WERI-Rb-1 (cell line): ENCODE measurements at regions not wholly inside any gene's neighbourhood (a gene's known extent, or its start where the extent isn't known, plus 50 kb on each side); places are given as distances from the start of the nearest gene placed in this dataset.

Source experiments
- DNase-seq: peaks from one replicate; pipeline ENCODE4 v3.0.0-alpha.2; 2020
- H3K27ac ChIP-seq: fragments of 250-450 bp; sonication (Bioruptor Pico); 2 replicates; pipeline ENCODE4 v1.5.1; 2020; ENCODE audit warnings: mild to moderate bottlenecking, moderate library complexity
- H3K27me3 ChIP-seq: fragments of 250-450 bp; sonication (Bioruptor Pico); 2 replicates; pipeline ENCODE4 v1.5.1; 2021; ENCODE audit warnings: mild to moderate bottlenecking, low read depth, moderate library complexity; ENCODE audit not compliant: insufficient read depth, severe bottlenecking
- H3K36me3 ChIP-seq: fragments of 250-450 bp; sonication (Bioruptor Pico); 2 replicates; pipeline ENCODE4 v1.5.1; 2020; ENCODE audit warnings: mild to moderate bottlenecking, moderate library complexity
- H3K4me3 ChIP-seq: 2 replicates; pipeline ENCODE4 v1.5.1; 2011; ENCODE audit warnings: low read depth, mild to moderate bottlenecking, control low read depth, low read length
- H3K9me3 ChIP-seq: fragments of 250-450 bp; sonication (Bioruptor Pico); 2 replicates; pipeline ENCODE4 v1.5.1; 2021; ENCODE audit warnings: mild to moderate bottlenecking, moderate library complexity; ENCODE audit not compliant: severe bottlenecking
- CTCF ChIP-seq: IDR thresholded peaks from 2 replicates; pipeline ENCODE4 v1.5.1; 2011; ENCODE audit warnings: low read depth, mild to moderate bottlenecking, control low read depth, inconsistent platforms, low read length

- Histone ChIP-seq H3K4me3 (no peak overlapping the region), H3K27ac (no peak overlapping the region), H3K36me3 (no peaks in the 10 kb centered on the region), H3K27me3 (peaks cover 58% of the 10 kb centered on the region), H3K9me3 (no peaks in the 10 kb centered on the region)
- no peak for DNase-seq
- TF ChIP-seq CTCF, result no peak
Observed at GRCh38 chr6:159483259-159483658, 209.8 kb downstream of the SOD2 start.

GRCh38 chr6:159481897-159482296 lies 211.1 kb downstream of the SOD2 start:
- no peak for DNase-seq
- no peak for TF ChIP-seq CTCF
- Histone ChIP-seq H3K27me3 (peaks cover 67% of the 10 kb centered on the region), H3K4me3 (no peak overlapping the region), H3K9me3 (no peaks in the 10 kb centered on the region), H3K27ac (no peak overlapping the region), H3K36me3 (no peaks in the 10 kb centered on the region)

GRCh38 chr6:159480471-159480870 lies 212.6 kb downstream of the SOD2 start:
- Histone ChIP-seq H3K36me3 (no peaks in the 10 kb centered on the region), H3K27me3 (peaks cover 60% of the 10 kb centered on the region), H3K27ac (no peak overlapping the region), H3K9me3 (no peaks in the 10 kb centered on the region), H3K4me3 (no peak overlapping the region)
- no peak for TF ChIP-seq CTCF
- DNase-seq, result no peak

- Histone ChIP-seq H3K4me3 (no peak overlapping the region), H3K9me3 (no peaks in the 10 kb centered on the region), H3K27ac (no peak overlapping the region), H3K36me3 (no peaks in the 10 kb centered on the region), H3K27me3 (peaks cover 58% of the 10 kb centered on the region)
- TF ChIP-seq CTCF, result no peak
- DNase-seq, result no peak
Observed at GRCh38 chr6:159479146-159479545, 213.9 kb downstream of the SOD2 start.

GRCh38 chr6:159473475-159474263 lies 219.4 kb downstream of the SOD2 start:
- no peak for DNase-seq
- no peak for TF ChIP-seq CTCF
- H3K9me3 ChIP-seq, result no peaks in the 10 kb centered on the region

GRCh38 chr6:159470397-159470796 lies 222.6 kb downstream of the SOD2 start:
- DNase-seq, result no peak
- peaks cover 71% of the 10 kb centered on the region for H3K27me3 ChIP-seq
- H3K4me3 ChIP-seq, result no peak overlapping the region
- no peaks in the 10 kb centered on the region for H3K36me3 ChIP-seq
- no peaks in the 10 kb centered on the region for H3K9me3 ChIP-seq
- H3K27ac ChIP-seq, result no peak overlapping the region
- no peak for TF ChIP-seq CTCF

More at GRCh38 chr6:159473475-159474263, 219.4 kb downstream of the SOD2 start:
- no peak overlapping the region for H3K27ac ChIP-seq
- peaks cover 54% of the 10 kb centered on the region for H3K27me3 ChIP-seq
- no peak overlapping the region for H3K4me3 ChIP-seq
- no peaks in the 10 kb centered on the region for H3K36me3 ChIP-seq
